CD4-positive, alpha-beta T cell (primary cell): ENCODE measurements at regions not wholly inside any gene's neighbourhood (a gene's known extent, or its start where the extent isn't known, plus 50 kb on each side); places are given as distances from the start of the nearest gene placed in this dataset.

ENCODE experiments used
- ATAC-seq: fragments of 200-7000 bp; cut with Tn5 transposase; one replicate; pipeline ENCODE4 v1.10.0; 2022; ENCODE audit warnings: mild to moderate bottlenecking; ENCODE audit not compliant: poor library complexity
- CTCF ChIA-PET: fragments of 350-600 bp; sonication (Branson Sonifier 250); formaldehyde crosslinking; loops from one replicate; lab custom pipeline; 2021; ENCODE audit warnings: antibody characterized with exemption, inconsistent platforms; lab: Charles Lee
- POLR2A ChIA-PET: fragments of 350-600 bp; sonication (Branson Sonifier 250); formaldehyde crosslinking; loops from one replicate; lab custom pipeline; 2021; ENCODE audit warnings: antibody characterized with exemption, inconsistent platforms; lab: Charles Lee
- DNase-seq, 14 experiments: peaks; one replicate each; pipeline ENCODE4 v3.0.0-alpha.2; 2013 to 2020; ENCODE audit warnings: mixed read lengths in 2 of 14
- H3K27ac ChIP-seq, 2 donors: one replicate each; pipeline versions ENCODE4 v1.5.1 to v1.7.0; 2013; ENCODE audit warnings: low read length in 2 of 2, low read depth in 1 of 2, mild to moderate bottlenecking in 1 of 2
- H3K27me3 ChIP-seq, 2 experiments: 1 replicate in 1 of 2; 2 replicates in 1 of 2; pipeline versions ENCODE4 v1.6.1 to v1.7.0; 2013; ENCODE audit warnings: low read length in 2 of 2, control low read depth in 1 of 2, mild to moderate bottlenecking in 1 of 2, moderate library complexity in 1 of 2; ENCODE audit not compliant: insufficient read depth in 2 of 2, control insufficient read depth in 1 of 2
- H3K36me3 ChIP-seq: one replicate; pipeline ENCODE4 v1.6.1; 2013; ENCODE audit warnings: low read length, control low read depth; ENCODE audit not compliant: insufficient read depth
- H3K4me1 ChIP-seq: one replicate; pipeline ENCODE4 v1.6.1; 2013; ENCODE audit warnings: low read length, control low read depth; ENCODE audit not compliant: insufficient read depth
- H3K4me3 ChIP-seq: one replicate; pipeline ENCODE4 v1.5.1; 2013; ENCODE audit warnings: mild to moderate bottlenecking, low read length, moderate library complexity
- H3K9me3 ChIP-seq, 2 experiments: 1 replicate in 1 of 2; 2 replicates in 1 of 2; pipeline versions ENCODE4 v1.6.1 to v1.7.0; 2013; ENCODE audit warnings: low read length in 2 of 2, mild to moderate bottlenecking in 2 of 2, control low read depth in 1 of 2, moderate library complexity in 1 of 2; ENCODE audit not compliant: control insufficient read depth in 1 of 2, insufficient read depth in 1 of 2
- H3K27ac Mint-ChIP-seq: one replicate; pipeline ENCODE4 v1.8.0; 2020; ENCODE audit warnings: mixed read lengths
- H3K27me3 Mint-ChIP-seq: one replicate; pipeline ENCODE4 v1.8.0; 2021; ENCODE audit warnings: mixed read lengths
- H3K36me3 Mint-ChIP-seq: one replicate; pipeline ENCODE4 v1.8.0; 2021; ENCODE audit warnings: low read depth, mixed read lengths
- H3K4me1 Mint-ChIP-seq: one replicate; pipeline ENCODE4 v1.8.0; 2021; ENCODE audit warnings: low read depth, mixed read lengths
- H3K4me3 Mint-ChIP-seq: one replicate; pipeline ENCODE4 v1.8.0; 2020; ENCODE audit warnings: mild to moderate bottlenecking, mixed read lengths
- H3K9me3 Mint-ChIP-seq: one replicate; pipeline ENCODE4 v1.8.0; 2020; ENCODE audit warnings: mixed read lengths
- CTCF ChIP-seq: fragments of 200-600 bp; IDR thresholded peaks from one replicate; pipeline ENCODE4 v1.8.0; 2022; ENCODE audit warnings: antibody characterized with exemption, mild to moderate bottlenecking
- intact Hi-C, 2 experiments: fragments of 100-400 bp; cut with DNase I in 1 of 2; cut with micrococcal nuclease in 1 of 2; formaldehyde crosslinking; loops; one replicate each; pipeline versions ENCODE4 v1.15.1 to v1.9.0; 2023 to 2025; cut with DNase I, micrococcal nuclease

DNA sequence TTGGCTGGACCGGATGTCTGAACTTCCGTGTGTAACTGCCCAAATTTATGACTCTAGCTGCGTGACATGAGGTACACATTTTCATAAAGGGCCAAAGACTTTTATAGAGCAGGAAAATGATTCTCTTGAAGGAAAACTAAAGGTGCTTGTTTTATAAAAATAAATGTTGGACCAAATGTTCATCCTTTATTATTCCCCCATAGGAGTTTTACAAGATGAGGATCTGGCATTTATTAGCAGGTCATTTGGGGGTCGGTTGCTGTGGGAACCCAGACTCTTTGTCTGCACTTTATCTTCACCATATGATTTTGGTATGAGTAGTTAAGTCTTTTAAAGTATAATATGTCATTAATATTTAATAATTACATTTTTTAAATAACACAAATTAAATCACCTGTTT, 571.2 kb downstream of the EFNA5 start:
- Mint-ChIP-seq H3K36me3 (no peaks in the 10 kb centered on the region), H3K27ac (no peak overlapping the region), H3K27me3 (no peaks in the 10 kb centered on the region), H3K9me3 (no peaks in the 10 kb centered on the region), H3K4me1 (no peaks in the 10 kb centered on the region), H3K4me3 (no peak overlapping the region)
- DNase-seq (no peak), ATAC-seq (no peak)
- H3K9me3 ChIP-seq, result no peaks in the 10 kb centered on the region
- intact Hi-C loops, result no loop called here
- H3K4me1 ChIP-seq, result no peaks in the 10 kb centered on the region
- H3K4me3 ChIP-seq, result no peak overlapping the region
- no peaks in the 10 kb centered on the region for H3K36me3 ChIP-seq
- H3K27ac ChIP-seq, result no peak overlapping the region
- no peak for TF ChIP-seq CTCF
- CTCF ChIA-PET, result no interaction called here
- POLR2A ChIA-PET, result no interaction called here
- no peaks in the 10 kb centered on the region for H3K27me3 ChIP-seq

DNA sequence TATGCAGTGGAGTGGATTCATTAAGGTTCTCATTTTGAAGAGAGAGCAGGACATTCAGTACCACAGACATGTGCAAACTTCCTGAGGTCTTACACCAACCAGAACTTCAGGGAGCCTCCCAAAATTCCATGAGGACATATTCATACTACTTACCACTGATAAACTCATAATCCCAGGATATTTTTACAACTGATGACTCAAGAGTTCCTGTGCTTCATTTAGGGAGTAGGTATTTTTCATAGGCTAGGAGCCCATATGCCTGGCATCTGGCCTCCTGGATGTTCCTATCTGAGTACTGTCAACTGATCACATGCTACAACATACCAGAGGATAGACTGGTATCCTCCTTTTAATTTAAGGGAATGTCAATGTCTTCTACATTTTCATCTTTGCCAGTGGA, 578.0 kb downstream of the EFNA5 start:
- Mint-ChIP-seq H3K27me3 (no peaks in the 10 kb centered on the region), H3K9me3 (no peaks in the 10 kb centered on the region), H3K4me1 (no peaks in the 10 kb centered on the region), H3K36me3 (no peaks in the 10 kb centered on the region), H3K27ac (no peak overlapping the region), H3K4me3 (no peak overlapping the region)
- Histone ChIP-seq H3K4me1 (no peaks in the 10 kb centered on the region), H3K9me3 (peaks cover 0 to 3% of the 10 kb centered on the region in 2 experiments), H3K27ac (no peak overlapping the region), H3K4me3 (no peak overlapping the region), H3K27me3 (no peaks in the 10 kb centered on the region), H3K36me3 (no peaks in the 10 kb centered on the region)
- DNase-seq (no peak), ATAC-seq (no peak)
- POLR2A ChIA-PET, result no interaction called here
- TF ChIP-seq CTCF, result no peak
- CTCF ChIA-PET, result no interaction called here
- intact Hi-C loops, result no loop called here

- Histone ChIP-seq H3K9me3 (peaks cover 0 to 3% of the 10 kb centered on the region in 2 experiments), H3K4me3 (no peak overlapping the region), H3K27ac (no peak overlapping the region), H3K36me3 (no peaks in the 10 kb centered on the region), H3K4me1 (no peaks in the 10 kb centered on the region), H3K27me3 (no peaks in the 10 kb centered on the region)
- ATAC-seq, result no peak
- Mint-ChIP-seq H3K36me3 (no peaks in the 10 kb centered on the region), H3K4me1 (no peaks in the 10 kb centered on the region), H3K27me3 (no peaks in the 10 kb centered on the region), H3K4me3 (no peak overlapping the region), H3K27ac (no peak overlapping the region), H3K9me3 (peaks cover 2% of the 10 kb centered on the region)
- no peak for TF ChIP-seq CTCF
- ChIA-PET CTCF (no interaction called here), POLR2A (no interaction called here)
- intact Hi-C loops, result no loop called here
- no peak for DNase-seq
These were observed 580.2 kb downstream of the EFNA5 start for GRCh38 chr5:107090506-107090905.
